K562 (cell line): ENCODE measurements at regions not wholly inside any gene's neighbourhood (a gene's known extent, or its start where the extent isn't known, plus 50 kb on each side); places are given as distances from the start of the nearest gene placed in this dataset.

Experiments
- ARHGAP35 ChIP-seq: fragments of 450-650 bp; IDR thresholded peaks from 2 replicates; pipeline ENCODE4 v1.6.1; 2018; ENCODE audit not compliant: partially characterized antibody
- GABPA ChIP-seq: fragments of 200-800 bp; sonication (Bioruptor generic); conservative IDR thresholded peaks from 2 replicates; pipeline ENCODE4 v1.6.1; 2016; ENCODE audit warnings: low read depth, missing genetic modification characterization, missing compliant biosample characterization
- GATAD2A ChIP-seq: fragments of 450-650 bp; IDR thresholded peaks from 2 replicates; pipeline ENCODE4 v1.6.1; 2017
- KDM2B ChIP-seq: fragments of 250-450 bp; sonication (Bioruptor Pico); IDR thresholded peaks from 2 replicates; pipeline ENCODE4 v1.8.0; 2021; ENCODE audit warnings: mild to moderate bottlenecking, moderate library complexity
- KDM4B ChIP-seq, 2 experiments: fragments of 450-650 bp in 1 of 2; sonication (generic) in 1 of 2; IDR thresholded peaks; 2 replicates each; pipeline ENCODE4 v1.6.1; 2016 to 2017; ENCODE audit warnings: borderline replicate concordance in 2 of 2, antibody characterized with exemption in 1 of 2, low read depth in 1 of 2, mild to moderate bottlenecking in 1 of 2
- KLF10 ChIP-seq: fragments of 250-450 bp; sonication (Bioruptor Pico); IDR thresholded peaks from 2 replicates; pipeline ENCODE4 v1.6.1; 2021; ENCODE audit warnings: matching md5 sums
- MYBL2 ChIP-seq, 2 experiments: fragments of 450-650 bp in 1 of 2; sonication (generic) in 1 of 2; formaldehyde crosslinking in 1 of 2; IDR thresholded peaks; 2 replicates each; pipeline versions ENCODE4 v1.6.1 to v1.8.1; 2017 to 2022; ENCODE audit warnings: borderline replicate concordance in 1 of 2, inconsistent platforms in 1 of 2, low read depth in 1 of 2, mild to moderate bottlenecking in 1 of 2, missing genetic modification reagents in 1 of 2, moderate library complexity in 1 of 2
- POLR2G ChIP-seq: fragments of 200-400 bp; formaldehyde crosslinking; IDR thresholded peaks from 2 replicates; pipeline ENCODE4 v1.6.1; 2017; ENCODE audit warnings: low read depth, mild to moderate bottlenecking, antibody characterized with exemption, low read length, moderate library complexity
- POLR2H ChIP-seq: IDR thresholded peaks from 2 replicates; pipeline ENCODE4 v1.6.1; 2016; ENCODE audit warnings: missing genetic modification characterization, low read depth, mild to moderate bottlenecking, control low read depth, missing compliant biosample characterization, moderate library complexity
- POLR3G ChIP-seq: IDR thresholded peaks from 2 replicates; pipeline ENCODE4 v1.6.1; 2011; ENCODE audit not compliant: insufficient read length, insufficient replicate concordance; ENCODE audit errors: extremely low read depth
- RBFOX2 ChIP-seq: fragments of 200-400 bp; formaldehyde crosslinking; IDR thresholded peaks from 2 replicates; pipeline ENCODE4 v1.6.1; 2017; ENCODE audit warnings: low read depth, mild to moderate bottlenecking, low read length, moderate library complexity
- SMARCA4 ChIP-seq: fragments of 450-650 bp; IDR thresholded peaks from 2 replicates; pipeline ENCODE4 v1.6.1; 2016
- SMARCC2 ChIP-seq: fragments of 450-650 bp; IDR thresholded peaks from 2 replicates; pipeline ENCODE4 v1.6.1; 2017; ENCODE audit warnings: antibody characterized with exemption, moderate library complexity, mild to moderate bottlenecking, low read depth
- SNRNP70 ChIP-seq: fragments of 200-400 bp; formaldehyde crosslinking; optimal IDR thresholded peaks from 2 replicates; pipeline ENCODE3; 2017; ENCODE audit warnings: low read depth, low read length
- TCF7 ChIP-seq: sonication (generic); IDR thresholded peaks from 2 replicates; pipeline ENCODE4 v1.6.1; 2016; ENCODE audit warnings: antibody characterized with exemption, borderline replicate concordance
- XRCC3 ChIP-seq: fragments of 450-650 bp; IDR thresholded peaks from 2 replicates; pipeline ENCODE4 v1.6.1; 2017; ENCODE audit warnings: mild to moderate bottlenecking, moderate library complexity
- TF ChIP-seq, protein P1 (sequence below): IDR thresholded peaks from 3 replicates; pipeline ENCODE4 v1.6.1; 2011; ENCODE audit warnings: borderline replicate concordance, mild to moderate bottlenecking; ENCODE audit not compliant: insufficient read length, insufficient read depth
- TF ChIP-seq, protein P2 (sequence below): IDR thresholded peaks from 2 replicates; pipeline ENCODE4 v1.6.1; 2011; ENCODE audit not compliant: insufficient read length; ENCODE audit errors: extremely low read depth
- TF ChIP-seq, protein P3 (sequence below), 2 experiments: fragments of 450-650 bp in 1 of 2; IDR thresholded peaks; 2 replicates each; pipeline ENCODE4 v1.6.1; 2011 to 2017; ENCODE audit warnings: low read depth in 2 of 2, antibody characterized with exemption in 1 of 2, borderline replicate concordance in 1 of 2, low read length in 1 of 2, mild to moderate bottlenecking in 1 of 2, mixed read lengths in 1 of 2; ENCODE audit not compliant: control insufficient read depth in 1 of 2
- TF ChIP-seq, protein P4 (sequence below): fragments of 250-450 bp; sonication (Bioruptor Pico); IDR thresholded peaks from 2 replicates; pipeline ENCODE4 v1.5.0; 2021; ENCODE audit warnings: mild to moderate bottlenecking, borderline replicate concordance

DNA sequence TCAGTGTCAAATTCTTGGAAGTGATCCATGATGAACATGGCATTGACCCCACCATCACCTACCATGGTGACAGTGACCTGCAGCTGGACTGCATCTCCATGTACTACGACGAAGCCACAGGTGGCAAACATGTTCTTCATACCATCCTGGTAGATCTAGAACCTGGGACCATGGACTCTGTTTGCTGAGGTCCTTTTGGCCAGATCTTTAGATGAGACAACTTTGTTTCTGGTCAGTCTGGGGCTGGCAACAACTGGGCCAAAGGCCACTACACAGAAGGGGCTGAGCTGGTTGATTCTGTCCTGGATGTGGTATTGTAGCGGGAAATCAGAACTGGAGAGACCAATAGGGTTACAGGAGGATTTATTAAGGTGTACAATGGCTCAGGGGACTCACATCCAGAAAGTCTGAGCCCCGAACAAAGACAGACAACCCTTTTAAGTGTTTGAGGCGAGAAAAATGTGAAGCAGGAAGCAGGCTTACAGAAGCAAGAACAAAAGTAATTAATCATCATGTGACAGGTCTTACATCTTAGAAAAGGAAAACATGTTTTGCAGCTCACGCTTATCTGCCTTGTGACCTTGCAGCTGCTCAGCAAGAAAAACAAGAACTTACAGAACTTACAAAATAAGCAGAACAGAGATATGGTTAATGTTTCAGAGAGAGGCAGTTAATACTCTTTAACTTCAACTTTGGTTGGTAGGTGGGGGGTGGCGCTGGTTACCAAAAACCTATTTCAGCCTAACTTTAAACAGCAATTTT is 58.8 kb upstream of the MOCS1 start (continued):
- TF ChIP-seq, protein P1, sequence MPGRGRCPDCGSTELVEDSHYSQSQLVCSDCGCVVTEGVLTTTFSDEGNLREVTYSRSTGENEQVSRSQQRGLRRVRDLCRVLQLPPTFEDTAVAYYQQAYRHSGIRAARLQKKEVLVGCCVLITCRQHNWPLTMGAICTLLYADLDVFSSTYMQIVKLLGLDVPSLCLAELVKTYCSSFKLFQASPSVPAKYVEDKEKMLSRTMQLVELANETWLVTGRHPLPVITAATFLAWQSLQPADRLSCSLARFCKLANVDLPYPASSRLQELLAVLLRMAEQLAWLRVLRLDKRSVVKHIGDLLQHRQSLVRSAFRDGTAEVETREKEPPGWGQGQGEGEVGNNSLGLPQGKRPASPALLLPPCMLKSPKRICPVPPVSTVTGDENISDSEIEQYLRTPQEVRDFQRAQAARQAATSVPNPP = no peak
- no peak for TF ChIP-seq ARHGAP35
- TF ChIP-seq POLR3G = no peak
- no peak; the same call in 1 of the 2 replicates for TF ChIP-seq MYBL2 (IDR thresholded peaks at IDR 0.05; ENCODE audit: low read depth)
- no peak for TF ChIP-seq MYBL2 (CRISPR knock-in tag; IDR thresholded peaks at IDR 0.05; ENCODE audit: borderline replicate concordance)
- TF ChIP-seq, protein P2, sequence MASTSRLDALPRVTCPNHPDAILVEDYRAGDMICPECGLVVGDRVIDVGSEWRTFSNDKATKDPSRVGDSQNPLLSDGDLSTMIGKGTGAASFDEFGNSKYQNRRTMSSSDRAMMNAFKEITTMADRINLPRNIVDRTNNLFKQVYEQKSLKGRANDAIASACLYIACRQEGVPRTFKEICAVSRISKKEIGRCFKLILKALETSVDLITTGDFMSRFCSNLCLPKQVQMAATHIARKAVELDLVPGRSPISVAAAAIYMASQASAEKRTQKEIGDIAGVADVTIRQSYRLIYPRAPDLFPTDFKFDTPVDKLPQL = no peak
- TF ChIP-seq KDM2B = peak; percentile 60; the same call in 1 of the 2 replicates
- TF ChIP-seq GABPA (tag) = peak; percentile 60
- no peak for TF ChIP-seq TCF7
- no peak; the same call in 1 of the 2 replicates for TF ChIP-seq XRCC3
- no peak for TF ChIP-seq RBFOX2
- TF ChIP-seq SMARCA4 = peak; percentile 85
- TF ChIP-seq SNRNP70 = no peak
- TF ChIP-seq POLR2G = no peak
- no peak for TF ChIP-seq KLF10
- no peak; the same call in 1 of the 2 replicates for TF ChIP-seq POLR2H (tag)
- no peak for TF ChIP-seq GATAD2A
- TF ChIP-seq SMARCC2 = peak; percentile 72
- TF ChIP-seq KDM4B (IDR thresholded peaks at IDR 0.05; ENCODE audit: borderline replicate concordance in 2 of 2, low read depth in 1 of 2) = no peak
- TF ChIP-seq, protein P3, sequence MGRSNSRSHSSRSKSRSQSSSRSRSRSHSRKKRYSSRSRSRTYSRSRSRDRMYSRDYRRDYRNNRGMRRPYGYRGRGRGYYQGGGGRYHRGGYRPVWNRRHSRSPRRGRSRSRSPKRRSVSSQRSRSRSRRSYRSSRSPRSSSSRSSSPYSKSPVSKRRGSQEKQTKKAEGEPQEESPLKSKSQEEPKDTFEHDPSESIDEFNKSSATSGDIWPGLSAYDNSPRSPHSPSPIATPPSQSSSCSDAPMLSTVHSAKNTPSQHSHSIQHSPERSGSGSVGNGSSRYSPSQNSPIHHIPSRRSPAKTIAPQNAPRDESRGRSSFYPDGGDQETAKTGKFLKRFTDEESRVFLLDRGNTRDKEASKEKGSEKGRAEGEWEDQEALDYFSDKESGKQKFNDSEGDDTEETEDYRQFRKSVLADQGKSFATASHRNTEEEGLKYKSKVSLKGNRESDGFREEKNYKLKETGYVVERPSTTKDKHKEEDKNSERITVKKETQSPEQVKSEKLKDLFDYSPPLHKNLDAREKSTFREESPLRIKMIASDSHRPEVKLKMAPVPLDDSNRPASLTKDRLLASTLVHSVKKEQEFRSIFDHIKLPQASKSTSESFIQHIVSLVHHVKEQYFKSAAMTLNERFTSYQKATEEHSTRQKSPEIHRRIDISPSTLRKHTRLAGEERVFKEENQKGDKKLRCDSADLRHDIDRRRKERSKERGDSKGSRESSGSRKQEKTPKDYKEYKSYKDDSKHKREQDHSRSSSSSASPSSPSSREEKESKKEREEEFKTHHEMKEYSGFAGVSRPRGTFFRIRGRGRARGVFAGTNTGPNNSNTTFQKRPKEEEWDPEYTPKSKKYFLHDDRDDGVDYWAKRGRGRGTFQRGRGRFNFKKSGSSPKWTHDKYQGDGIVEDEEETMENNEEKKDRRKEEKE (IDR thresholded peaks at IDR 0.05; ENCODE audit: borderline replicate concordance in 1 of 2, control insufficient read depth in 1 of 2, low read depth in 2 of 2, low read length in 1 of 2) = no peak
- TF ChIP-seq, protein P4, sequence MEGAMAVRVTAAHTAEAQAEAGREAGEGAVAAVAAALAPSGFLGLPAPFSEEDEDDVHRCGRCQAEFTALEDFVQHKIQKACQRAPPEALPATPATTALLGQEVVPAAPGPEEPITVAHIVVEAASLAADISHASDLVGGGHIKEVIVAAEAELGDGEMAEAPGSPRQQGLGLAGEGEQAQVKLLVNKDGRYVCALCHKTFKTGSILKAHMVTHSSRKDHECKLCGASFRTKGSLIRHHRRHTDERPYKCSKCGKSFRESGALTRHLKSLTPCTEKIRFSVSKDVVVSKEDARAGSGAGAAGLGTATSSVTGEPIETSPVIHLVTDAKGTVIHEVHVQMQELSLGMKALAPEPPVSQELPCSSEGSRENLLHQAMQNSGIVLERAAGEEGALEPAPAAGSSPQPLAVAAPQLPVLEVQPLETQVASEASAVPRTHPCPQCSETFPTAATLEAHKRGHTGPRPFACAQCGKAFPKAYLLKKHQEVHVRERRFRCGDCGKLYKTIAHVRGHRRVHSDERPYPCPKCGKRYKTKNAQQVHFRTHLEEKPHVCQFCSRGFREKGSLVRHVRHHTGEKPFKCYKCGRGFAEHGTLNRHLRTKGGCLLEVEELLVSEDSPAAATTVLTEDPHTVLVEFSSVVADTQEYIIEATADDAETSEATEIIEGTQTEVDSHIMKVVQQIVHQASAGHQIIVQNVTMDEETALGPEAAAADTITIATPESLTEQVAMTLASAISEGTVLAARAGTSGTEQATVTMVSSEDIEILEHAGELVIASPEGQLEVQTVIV (CRISPR knock-in tag) = no peak
